HEK293 (cell line): ENCODE measurements at regions not wholly inside any gene's neighbourhood (a gene's known extent, or its start where the extent isn't known, plus 50 kb on each side); places are given as distances from the start of the nearest gene placed in this dataset.

ENCODE experiments used
- CTCF ChIA-PET: fragments of 350-600 bp; formaldehyde crosslinking; extraction: SDS; loops from one replicate; lab custom pipeline; 2021; ENCODE audit warnings: antibody characterized with exemption; lab: Yijun Ruan, JAX
- POLR2A ChIA-PET: fragments of 300-600 bp; formaldehyde crosslinking; extraction: SDS; loops from one replicate; lab custom pipeline; 2020; ENCODE audit warnings: antibody characterized with exemption, inconsistent platforms; lab: Yijun Ruan, JAX
- H3K27ac ChIP-seq: fragments of 200-500 bp; sonication (Bioruptor generic); 2 replicates; pipeline ENCODE4 v1.5.1; 2014; ENCODE audit warnings: low read depth, low read length, control low read depth, inconsistent platforms; ENCODE audit errors: extremely low read depth
- H3K36me3 ChIP-seq, 2 experiments: fragments of 200-500 bp in 1 of 2; sonication (Bioruptor generic) in 1 of 2; 1 replicate in 1 of 2; 2 replicates in 1 of 2; pipeline ENCODE4 v1.5.1; 2014 to 2017; ENCODE audit warnings: inconsistent platforms in 2 of 2, low read length in 2 of 2; ENCODE audit not compliant: control insufficient read depth in 2 of 2, insufficient read depth in 1 of 2
- H3K4me1 ChIP-seq: fragments of 200-500 bp; sonication (Bioruptor generic); 2 replicates; pipeline ENCODE4 v1.5.1; 2014; ENCODE audit warnings: mild to moderate bottlenecking, low read length, inconsistent platforms; ENCODE audit not compliant: control insufficient read depth, insufficient read depth
- H3K4me3 ChIP-seq: 2 replicates; pipeline ENCODE4 v1.5.1; 2011; ENCODE audit warnings: low read depth, mild to moderate bottlenecking, control low read depth, low read length, moderate library complexity
- H3K9me3 ChIP-seq: fragments of 200-500 bp; sonication (Bioruptor generic); 2 replicates; pipeline ENCODE4 v1.5.1; 2014; ENCODE audit warnings: low read depth, low read length, inconsistent platforms; ENCODE audit not compliant: control insufficient read depth, insufficient read depth
- ATF2 ChIP-seq: fragments of 450-650 bp; formaldehyde crosslinking; IDR thresholded peaks from 2 replicates; pipeline ENCODE4 v1.5.1; 2016; ENCODE audit warnings: missing biosample characterization, missing genetic modification characterization, low read depth
- OVOL3 ChIP-seq: fragments of 450-650 bp; formaldehyde crosslinking; IDR thresholded peaks from 2 replicates; pipeline ENCODE4 v1.5.1; 2016; ENCODE audit warnings: missing biosample characterization, missing genetic modification characterization
- PATZ1 ChIP-seq: fragments of 450-650 bp; formaldehyde crosslinking; IDR thresholded peaks from 2 replicates; pipeline ENCODE4 v1.5.1; 2016; ENCODE audit warnings: missing biosample characterization, missing genetic modification characterization
- PRDM10 ChIP-seq: fragments of 450-650 bp; formaldehyde crosslinking; IDR thresholded peaks from 2 replicates; pipeline ENCODE4 v1.5.1; 2016; ENCODE audit warnings: missing biosample characterization, missing genetic modification characterization
- SETDB1 ChIP-seq: IDR thresholded peaks from one replicate; pipeline ENCODE4 v1.6.1; 2017; ENCODE audit warnings: mild to moderate bottlenecking, low read length, moderate library complexity, mixed read lengths; ENCODE audit not compliant: insufficient read length
- ZBTB7A ChIP-seq: fragments of 450-650 bp; formaldehyde crosslinking; IDR thresholded peaks from 2 replicates; pipeline ENCODE4 v1.5.1; 2016; ENCODE audit warnings: low read depth, missing biosample characterization, missing genetic modification characterization
- ZNF239 ChIP-seq: fragments of 450-650 bp; formaldehyde crosslinking; IDR thresholded peaks from 2 replicates; pipeline ENCODE4 v1.5.1; 2016; ENCODE audit warnings: missing biosample characterization, missing genetic modification characterization
- ZNF280C ChIP-seq: fragments of 450-650 bp; formaldehyde crosslinking; IDR thresholded peaks from 2 replicates; pipeline ENCODE4 v1.5.1; 2016; ENCODE audit warnings: missing biosample characterization, missing genetic modification characterization
- ZNF354C ChIP-seq: fragments of 450-650 bp; formaldehyde crosslinking; IDR thresholded peaks from 2 replicates; pipeline ENCODE4 v1.5.1; 2016; ENCODE audit warnings: missing biosample characterization, missing genetic modification characterization, low read depth, borderline replicate concordance
- ZNF510 ChIP-seq: fragments of 450-650 bp; formaldehyde crosslinking; IDR thresholded peaks from 2 replicates; pipeline ENCODE4 v1.5.1; 2018; ENCODE audit warnings: mild to moderate bottlenecking, missing genetic modification characterization, missing biosample characterization; ENCODE audit not compliant: insufficient replicate concordance
- ZNF513 ChIP-seq: fragments of 450-650 bp; IDR thresholded peaks from 2 replicates; pipeline ENCODE4 v1.5.1; 2018; ENCODE audit warnings: missing biosample characterization, missing genetic modification characterization
- ZNF610 ChIP-seq: fragments of 450-650 bp; formaldehyde crosslinking; IDR thresholded peaks from 2 replicates; pipeline ENCODE4 v1.5.1; 2016; ENCODE audit warnings: missing biosample characterization, missing genetic modification characterization, borderline replicate concordance
- ZNF624 ChIP-seq: fragments of 450-650 bp; formaldehyde crosslinking; IDR thresholded peaks from 2 replicates; pipeline ENCODE4 v1.5.1; 2017; ENCODE audit warnings: missing biosample characterization, missing genetic modification characterization
- ZNF629 ChIP-seq: fragments of 450-650 bp; formaldehyde crosslinking; IDR thresholded peaks from 2 replicates; pipeline ENCODE4 v1.5.1; 2017; ENCODE audit warnings: missing biosample characterization, missing genetic modification characterization
- ZNF645 ChIP-seq: fragments of 450-650 bp; formaldehyde crosslinking; IDR thresholded peaks from 2 replicates; pipeline ENCODE4; 2016; ENCODE audit warnings: missing biosample characterization, missing genetic modification characterization
- ZNF768 ChIP-seq: fragments of 450-650 bp; formaldehyde crosslinking; IDR thresholded peaks from 2 replicates; pipeline ENCODE4 v1.5.1; 2018; ENCODE audit warnings: missing biosample characterization, mild to moderate bottlenecking, missing genetic modification characterization

GRCh38 chr7:34338961-34339526, 319.0 kb upstream of the NPSR1 start:
- Histone ChIP-seq H3K27ac (no peak overlapping the region), H3K9me3 (no peaks in the 10 kb centered on the region), H3K36me3 (no peaks in the 10 kb centered on the region), H3K4me3 (no peak overlapping the region), H3K4me1 (peaks cover 3% of the 10 kb centered on the region; the same call in 1 of the 2 replicates)
- TF ChIP-seq PRDM10 (no peak), OVOL3 (tag by site-specific recombination) (no peak), ZNF624 (tag by site-specific recombination) (no peak), ZNF610 (tag by site-specific recombination) (no peak), ZNF768 (tag by site-specific recombination) (no peak), ZNF280C (tag by site-specific recombination) (no peak), SETDB1 (no peak), ZNF513 (tag by site-specific recombination) (no peak), ZNF354C (tag by site-specific recombination) (no peak), ZNF239 (tag by site-specific recombination) (no peak), ZBTB7A (tag by site-specific recombination) (no peak), ATF2 (tag by site-specific recombination) (no peak), PATZ1 (tag by site-specific recombination) (no peak), ZNF645 (tag by site-specific recombination) (no peak), ZNF629 (tag by site-specific recombination) (no peak), ZNF510 (tag by site-specific recombination) (no peak)
- POLR2A ChIA-PET, result no interaction called here
- CTCF ChIA-PET, result interaction anchor here (0.5 to 0.9 kb wide), 2 partner anchors 18 to 357 kb away, joined by 3 to 5 read pairs; no protein-coding TSS in a partner anchor
